Fibroblast of lung (primary cell): ENCODE measurements at regions not wholly inside any gene's neighbourhood (a gene's known extent, or its start where the extent isn't known, plus 50 kb on each side); places are given as distances from the start of the nearest gene placed in this dataset.

Experiments used
- DNase-seq, 2 donors: peaks; one replicate each; pipeline versions ENCODE4 v3.0.0 to v3.0.0-alpha.2; 2010; ENCODE audit warnings: low read depth in 2 of 2
- H2AFZ ChIP-seq: 2 replicates; pipeline ENCODE4 v1.5.1; 2012; ENCODE audit warnings: low read length, control low read depth, inconsistent platforms
- H3K27ac ChIP-seq: 2 replicates; pipeline ENCODE4 v1.5.1; 2011; ENCODE audit warnings: low read length, control low read depth; ENCODE audit not compliant: insufficient read depth
- H3K27me3 ChIP-seq: 2 replicates; pipeline ENCODE4 v1.5.1; 2011; ENCODE audit warnings: mild to moderate bottlenecking, low read length; ENCODE audit not compliant: control insufficient read depth, insufficient read depth
- H3K36me3 ChIP-seq: 2 replicates; pipeline ENCODE4 v1.5.1; 2011; ENCODE audit warnings: low read length; ENCODE audit not compliant: control insufficient read depth, insufficient read depth
- H3K4me1 ChIP-seq: 2 replicates; pipeline ENCODE4 v1.5.1; 2011; ENCODE audit warnings: low read length; ENCODE audit not compliant: control insufficient read depth, insufficient read depth; ENCODE audit errors: extremely low read depth
- H3K4me2 ChIP-seq: 2 replicates; pipeline ENCODE4 v1.5.1; 2011; ENCODE audit warnings: low read length, control low read depth; ENCODE audit not compliant: insufficient read depth; ENCODE audit errors: extremely low read depth
- H3K4me3 ChIP-seq, 4 experiments: fragments of 200-600 bp in 1 of 4; sonication (generic) in 1 of 4; replicated peaks in 1 of 4; 2 replicates each; pipeline ENCODE4 v1.5.1; 2011 to 2016; ENCODE audit warnings: low read length in 4 of 4, low read depth in 3 of 4, mild to moderate bottlenecking in 3 of 4, control low read depth in 2 of 4, inconsistent platforms in 1 of 4, mixed read lengths in 1 of 4; ENCODE audit not compliant: insufficient read depth in 1 of 4; ENCODE audit errors: control extremely low read depth in 1 of 4
- H3K79me2 ChIP-seq: 2 replicates; pipeline ENCODE4 v1.5.1; 2012; ENCODE audit warnings: mild to moderate bottlenecking, low read length, inconsistent platforms; ENCODE audit not compliant: control insufficient read depth, insufficient read depth
- H3K9ac ChIP-seq: 2 replicates; pipeline ENCODE4 v1.5.1; 2011; ENCODE audit warnings: mild to moderate bottlenecking, low read length, control low read depth; ENCODE audit not compliant: insufficient read depth
- H3K9me3 ChIP-seq: 2 replicates; pipeline ENCODE4 v1.5.1; 2012; ENCODE audit warnings: low read depth, low read length; ENCODE audit not compliant: control insufficient read depth, insufficient read depth
- H4K20me1 ChIP-seq: 2 replicates; pipeline ENCODE4 v1.5.1; 2011; ENCODE audit warnings: low read length; ENCODE audit not compliant: control insufficient read depth, insufficient read depth; ENCODE audit errors: extremely low read depth
- CTCF ChIP-seq, 2 donors: IDR thresholded peaks in 1 of 2; conservative IDR thresholded peaks in 1 of 2; 1 replicate in 1 of 2; 2 replicates in 1 of 2; pipeline ENCODE4 v1.5.1; 2011 to 2012; ENCODE audit warnings: low read length in 2 of 2, control low read depth in 1 of 2, inconsistent platforms in 1 of 2, low read depth in 1 of 2, mild to moderate bottlenecking in 1 of 2
- EZH2 ChIP-seq: IDR thresholded peaks from 2 replicates; pipeline ENCODE4 v1.5.1; 2012; ENCODE audit warnings: low read length, control low read depth, mild to moderate bottlenecking; ENCODE audit errors: missing control alignments

DNA sequence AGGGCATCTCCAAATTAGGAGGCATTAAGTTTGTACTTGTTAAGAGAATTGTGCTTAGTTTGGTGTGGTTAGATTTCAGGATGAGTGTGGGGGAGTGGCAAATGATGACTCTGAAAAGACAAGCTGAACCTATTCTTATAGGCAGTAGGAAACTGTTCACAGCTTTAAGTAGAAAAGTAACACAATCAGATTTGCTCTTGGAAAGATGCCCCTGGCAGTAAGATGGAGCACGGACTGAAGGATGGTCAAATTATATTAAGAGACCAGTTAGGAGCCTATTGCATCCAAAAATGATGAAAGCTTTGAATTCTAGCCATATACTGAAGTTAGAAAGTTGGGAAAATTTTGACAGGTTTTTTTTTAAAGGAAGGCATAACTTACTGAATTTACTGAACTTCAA lies 254.2 kb upstream of the MEF2C start:
- TF ChIP-seq EZH2 (no peak), CTCF (conservative IDR thresholded peaks at IDR 0.05 in 1 of 2, IDR thresholded peaks at IDR 0.05 in 1 of 2; ENCODE audit: low read depth in 1 of 2, low read length in 2 of 2) (no peak)
- no peaks in the 10 kb centered on the region for H3K36me3 ChIP-seq

GRCh38 chr5:89133975-89134374 lies 251.0 kb upstream of the MEF2C start:
- no peak overlapping the region for H3K27ac ChIP-seq
- H3K79me2 ChIP-seq, result no peaks in the 10 kb centered on the region
- H3K27me3 ChIP-seq, result no peaks in the 10 kb centered on the region
- DNase-seq, result no peak
- H4K20me1 ChIP-seq, result no peaks in the 10 kb centered on the region
- no peaks in the 10 kb centered on the region for H3K36me3 ChIP-seq
- no peaks in the 10 kb centered on the region for H3K9me3 ChIP-seq
- no peak overlapping the region for H2AFZ ChIP-seq
- H3K4me3 ChIP-seq, result no peak overlapping the region
- H3K4me2 ChIP-seq, result no peak overlapping the region
- TF ChIP-seq CTCF (conservative IDR thresholded peaks at IDR 0.05 in 1 of 2, IDR thresholded peaks at IDR 0.05 in 1 of 2; ENCODE audit: low read depth in 1 of 2, low read length in 2 of 2), result no peak
- no peak overlapping the region for H3K9ac ChIP-seq
- H3K4me1 ChIP-seq, result no peaks in the 10 kb centered on the region

More for the DNA sequence above, 254.2 kb upstream of the MEF2C start:
- Histone ChIP-seq H3K4me2 (no peak overlapping the region), H3K9ac (no peak overlapping the region), H2AFZ (no peak overlapping the region), H3K27me3 (no peaks in the 10 kb centered on the region), H3K4me1 (no peaks in the 10 kb centered on the region), H3K9me3 (no peaks in the 10 kb centered on the region), H3K79me2 (no peaks in the 10 kb centered on the region), H3K4me3 (no peak overlapping the region), H3K27ac (no peak overlapping the region), H4K20me1 (no peaks in the 10 kb centered on the region)
- DNase-seq, result no peak

DNA sequence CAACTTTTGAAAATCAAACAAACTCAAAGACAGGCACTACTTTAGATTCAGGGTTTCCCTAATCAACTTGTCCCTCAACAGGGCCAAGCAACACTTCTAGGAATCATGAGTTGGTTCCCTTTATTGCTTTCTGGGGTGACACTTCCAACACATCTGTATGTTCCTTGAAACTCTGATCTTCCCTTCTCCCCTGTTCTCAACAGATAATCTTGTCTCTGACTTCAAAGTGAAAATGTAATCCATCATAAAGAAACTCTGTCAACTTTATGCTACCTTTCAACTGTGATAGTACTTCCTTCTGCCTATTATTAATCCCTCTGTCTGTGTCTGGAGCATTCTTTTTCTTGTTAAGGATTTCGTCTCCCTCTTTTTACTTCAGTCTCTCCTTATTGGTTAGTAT lies 250.1 kb upstream of the MEF2C start:
- no peak overlapping the region for H3K27ac ChIP-seq
- H3K27me3 ChIP-seq, result no peaks in the 10 kb centered on the region
- no peak for TF ChIP-seq CTCF (conservative IDR thresholded peaks at IDR 0.05 in 1 of 2, IDR thresholded peaks at IDR 0.05 in 1 of 2; ENCODE audit: low read depth in 1 of 2, low read length in 2 of 2)
- TF ChIP-seq EZH2, result no peak
- no peaks in the 10 kb centered on the region for H3K79me2 ChIP-seq
- no peak overlapping the region for H3K9ac ChIP-seq
- no peak for DNase-seq
- no peaks in the 10 kb centered on the region for H3K36me3 ChIP-seq
- no peak overlapping the region for H2AFZ ChIP-seq
- no peaks in the 10 kb centered on the region for H4K20me1 ChIP-seq
- no peak overlapping the region for H3K4me3 ChIP-seq
- no peaks in the 10 kb centered on the region for H3K9me3 ChIP-seq
- H3K4me1 ChIP-seq, result no peaks in the 10 kb centered on the region
- no peak overlapping the region for H3K4me2 ChIP-seq
